OCI-LY3 (cell line): ENCODE measurements at regions not wholly inside any gene's neighbourhood (a gene's known extent, or its start where the extent isn't known, plus 50 kb on each side); places are given as distances from the start of the nearest gene placed in this dataset.

ENCODE experiments used
- H2AFZ ChIP-seq: fragments of 200-600, 300-600 bp; shearing (Covaris generic); 2 replicates; pipeline ENCODE4 v1.6.0; 2014; ENCODE audit warnings: antibody characterized with exemption, low read depth, low read length
- H3K27ac ChIP-seq: fragments of 200-600, 300-600 bp; sonication (generic); 2 replicates; pipeline ENCODE4 v1.5.1; 2014; ENCODE audit warnings: mild to moderate bottlenecking, low read length, moderate library complexity, mixed read lengths
- H3K27me3 ChIP-seq: fragments of 200-600, 300-600 bp; sonication (generic); 2 replicates; pipeline ENCODE4 v1.6.1; 2014; ENCODE audit warnings: low read depth, low read length, mixed read lengths
- H3K36me3 ChIP-seq: fragments of 200-600, 300-600 bp; sonication (generic); replicated peaks from 2 replicates; pipeline ENCODE3; 2014; ENCODE audit warnings: low read depth, low read length, mixed read lengths
- H3K4me1 ChIP-seq: fragments of 300-600, 200-600 bp; sonication (generic); 2 replicates; pipeline ENCODE4 v1.6.1; 2014; ENCODE audit warnings: low read length, mixed read lengths
- H3K4me2 ChIP-seq: fragments of 200-600, 300-600 bp; sonication (generic); 2 replicates; pipeline ENCODE4 v1.6.1; 2014; ENCODE audit warnings: low read length, mixed read lengths
- H3K4me3 ChIP-seq: fragments of 300-600, 200-600 bp; sonication (generic); 2 replicates; pipeline ENCODE4 v1.5.1; 2014; ENCODE audit warnings: antibody characterized with exemption, mild to moderate bottlenecking, low read length, moderate library complexity
- H3K79me2 ChIP-seq: fragments of 300-600, 200-600 bp; shearing (Covaris generic); 2 replicates; pipeline ENCODE4 v1.6.1; 2014; ENCODE audit warnings: mild to moderate bottlenecking, low read length, mixed read lengths
- H3K9ac ChIP-seq: fragments of 300-600, 200-600 bp; shearing (Covaris generic); 2 replicates; pipeline ENCODE4 v1.6.0; 2014; ENCODE audit warnings: mild to moderate bottlenecking, low read length, moderate library complexity
- H3K9me3 ChIP-seq: fragments of 200-600, 300-600 bp; shearing (Covaris generic); 2 replicates; pipeline ENCODE4 v1.6.1; 2014; ENCODE audit warnings: low read length, mixed read lengths; ENCODE audit not compliant: insufficient read depth
- H4K20me1 ChIP-seq: fragments of 200-600, 300-600 bp; sonication (generic); 2 replicates; pipeline ENCODE4 v1.6.1; 2016; ENCODE audit warnings: low read length, mixed read lengths; ENCODE audit not compliant: insufficient read depth
- EZH2phosphoT487 ChIP-seq: fragments of 200-600 bp; shearing (Covaris generic); IDR thresholded peaks from 2 replicates; pipeline ENCODE4 v1.6.1; 2018; ENCODE audit warnings: antibody characterized with exemption, mixed run types, low read depth
- TF ChIP-seq, protein P1 (sequence below): fragments of 200-600, 300-600 bp; sonication (generic); IDR thresholded peaks from 2 replicates; pipeline ENCODE4 v1.5.1; 2014; ENCODE audit warnings: antibody characterized with exemption, low read length, low read depth

DNA sequence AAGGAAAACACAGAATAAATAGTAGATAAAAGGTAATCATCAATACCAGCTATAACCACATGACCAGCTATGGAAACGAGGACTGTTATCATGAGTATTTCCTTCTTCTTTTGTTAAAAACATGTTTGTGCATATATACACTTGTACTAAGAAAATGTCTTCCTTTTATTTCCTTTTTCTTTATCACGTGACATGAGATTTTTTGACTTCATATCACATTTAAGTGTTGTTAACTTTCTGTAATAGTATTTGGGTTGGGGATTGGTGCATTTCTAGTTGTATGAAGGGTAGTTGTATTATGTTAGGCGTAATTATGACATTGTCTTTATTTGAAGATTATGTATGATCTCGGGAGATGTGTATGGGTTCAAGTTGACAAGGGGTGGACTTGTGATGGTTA lies 278.5 kb upstream of the ZNF385D start:
- Histone ChIP-seq H2AFZ (no peak overlapping the region), H3K4me2 (no peak overlapping the region), H3K27ac (no peak overlapping the region), H3K4me1 (no peaks in the 10 kb centered on the region), H3K36me3 (no peaks in the 10 kb centered on the region), H3K4me3 (no peak overlapping the region), H4K20me1 (no peaks in the 10 kb centered on the region), H3K79me2 (no peaks in the 10 kb centered on the region), H3K9me3 (no peaks in the 10 kb centered on the region), H3K9ac (no peak overlapping the region), H3K27me3 (no peaks in the 10 kb centered on the region)
- TF ChIP-seq, protein P1, sequence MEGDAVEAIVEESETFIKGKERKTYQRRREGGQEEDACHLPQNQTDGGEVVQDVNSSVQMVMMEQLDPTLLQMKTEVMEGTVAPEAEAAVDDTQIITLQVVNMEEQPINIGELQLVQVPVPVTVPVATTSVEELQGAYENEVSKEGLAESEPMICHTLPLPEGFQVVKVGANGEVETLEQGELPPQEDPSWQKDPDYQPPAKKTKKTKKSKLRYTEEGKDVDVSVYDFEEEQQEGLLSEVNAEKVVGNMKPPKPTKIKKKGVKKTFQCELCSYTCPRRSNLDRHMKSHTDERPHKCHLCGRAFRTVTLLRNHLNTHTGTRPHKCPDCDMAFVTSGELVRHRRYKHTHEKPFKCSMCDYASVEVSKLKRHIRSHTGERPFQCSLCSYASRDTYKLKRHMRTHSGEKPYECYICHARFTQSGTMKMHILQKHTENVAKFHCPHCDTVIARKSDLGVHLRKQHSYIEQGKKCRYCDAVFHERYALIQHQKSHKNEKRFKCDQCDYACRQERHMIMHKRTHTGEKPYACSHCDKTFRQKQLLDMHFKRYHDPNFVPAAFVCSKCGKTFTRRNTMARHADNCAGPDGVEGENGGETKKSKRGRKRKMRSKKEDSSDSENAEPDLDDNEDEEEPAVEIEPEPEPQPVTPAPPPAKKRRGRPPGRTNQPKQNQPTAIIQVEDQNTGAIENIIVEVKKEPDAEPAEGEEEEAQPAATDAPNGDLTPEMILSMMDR = no peak
- TF ChIP-seq EZH2phosphoT487 = no peak

DNA sequence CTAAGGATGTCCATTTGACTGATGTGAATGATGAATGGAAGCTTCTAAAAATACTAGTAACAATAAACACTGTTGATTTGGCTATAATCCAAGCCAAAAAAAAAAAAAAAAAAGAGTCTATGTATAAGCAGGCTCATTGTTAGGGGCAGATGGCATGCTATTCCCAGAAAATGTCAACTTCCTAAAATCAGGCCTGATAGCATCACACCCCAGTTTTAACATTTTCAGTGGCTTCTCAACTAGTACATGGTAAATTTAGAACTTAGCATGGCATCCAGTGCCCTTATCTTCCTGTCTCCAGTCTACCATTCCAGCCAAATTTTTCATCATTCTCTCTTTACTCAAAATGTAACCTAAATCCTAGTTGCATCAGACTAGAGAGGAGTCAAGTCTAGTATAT lies 288.2 kb upstream of the ZNF385D start:
- Histone ChIP-seq H4K20me1 (no peaks in the 10 kb centered on the region), H3K4me1 (no peaks in the 10 kb centered on the region), H3K9me3 (no peaks in the 10 kb centered on the region), H3K27me3 (no peaks in the 10 kb centered on the region), H3K79me2 (no peaks in the 10 kb centered on the region), H3K9ac (no peak overlapping the region), H3K4me3 (no peak overlapping the region), H3K36me3 (no peaks in the 10 kb centered on the region), H3K27ac (no peak overlapping the region), H2AFZ (no peak overlapping the region), H3K4me2 (no peak overlapping the region)
- TF ChIP-seq, protein P1 = no peak
- TF ChIP-seq EZH2phosphoT487 = no peak

DNA sequence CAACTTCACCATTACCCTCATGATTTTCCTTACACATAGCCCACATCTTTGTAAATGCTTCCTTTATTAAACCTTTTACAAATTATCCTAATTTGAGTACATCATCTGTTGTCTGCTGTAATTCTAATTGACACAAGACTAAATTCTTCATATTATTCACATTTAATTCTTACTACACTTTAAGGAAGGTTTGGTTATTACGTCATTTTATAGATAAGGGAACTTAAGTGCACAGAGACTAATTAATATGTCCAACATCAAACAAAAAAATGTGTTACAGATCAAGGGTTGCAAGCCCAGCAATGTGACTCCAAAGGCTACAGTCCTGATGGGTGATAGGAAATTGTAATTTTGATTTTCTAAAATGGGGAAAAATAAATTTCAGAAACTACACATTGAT lies 289.1 kb upstream of the ZNF385D start:
- no peaks in the 10 kb centered on the region for H3K9me3 ChIP-seq
- no peak overlapping the region for H2AFZ ChIP-seq
- H3K4me1 ChIP-seq = no peaks in the 10 kb centered on the region
- no peak overlapping the region for H3K27ac ChIP-seq
- TF ChIP-seq EZH2phosphoT487 = no peak
- TF ChIP-seq, protein P1 = no peak
- H3K79me2 ChIP-seq = no peaks in the 10 kb centered on the region
- H3K9ac ChIP-seq = no peak overlapping the region
- no peak overlapping the region for H3K4me2 ChIP-seq
- H3K27me3 ChIP-seq = no peaks in the 10 kb centered on the region
- no peaks in the 10 kb centered on the region for H3K36me3 ChIP-seq
- no peaks in the 10 kb centered on the region for H4K20me1 ChIP-seq
- H3K4me3 ChIP-seq = no peak overlapping the region

DNA sequence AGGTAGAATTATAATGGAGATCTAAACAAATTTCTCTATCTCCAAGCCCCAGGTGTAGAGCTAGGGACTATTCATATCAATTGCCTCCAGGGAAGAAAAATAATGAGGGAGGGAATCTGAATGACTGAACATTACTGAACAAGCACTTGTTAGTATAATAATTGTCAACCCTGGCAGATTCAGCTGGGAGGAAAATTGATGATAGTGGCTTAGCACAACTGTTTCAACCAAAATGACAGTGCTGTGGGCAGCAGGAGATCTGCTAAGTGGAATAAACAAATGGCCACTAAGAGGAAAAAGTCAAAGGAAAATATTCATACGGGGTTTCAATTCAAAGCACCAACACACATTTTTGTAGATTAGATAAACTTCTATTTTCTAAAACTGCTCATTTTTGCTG lies 294.9 kb upstream of the ZNF385D start:
- peaks cover 5% of the 10 kb centered on the region; the same call in 1 of the 2 replicates for H3K4me1 ChIP-seq
- TF ChIP-seq, protein P1 = no peak
- no peak for TF ChIP-seq EZH2phosphoT487
- no peaks in the 10 kb centered on the region for H3K9me3 ChIP-seq

More for the DNA sequence above, 294.9 kb upstream of the ZNF385D start:
- no peak overlapping the region; the same call in 1 of the 2 replicates for H3K4me2 ChIP-seq
- no peaks in the 10 kb centered on the region for H3K79me2 ChIP-seq
- H2AFZ ChIP-seq = no peak overlapping the region
- H3K27me3 ChIP-seq = no peaks in the 10 kb centered on the region
- H3K36me3 ChIP-seq = no peaks in the 10 kb centered on the region
- no peak overlapping the region for H3K9ac ChIP-seq
- no peaks in the 10 kb centered on the region for H4K20me1 ChIP-seq
- H3K27ac ChIP-seq = no peak overlapping the region
- no peak overlapping the region for H3K4me3 ChIP-seq
